H1 (cell line): ENCODE measurements at regions not wholly inside any gene's neighbourhood (a gene's known extent, or its start where the extent isn't known, plus 50 kb on each side); places are given as distances from the start of the nearest gene placed in this dataset.

Experiments
- CTCF ChIA-PET: fragments of 300-600 bp; sonication (Branson Sonifier 250); formaldehyde crosslinking; loops from one replicate; lab custom pipeline; 2021; ENCODE audit not compliant: partially characterized antibody; lab: Charles Lee
- POLR2A ChIA-PET: fragments of 300-600 bp; sonication (Branson Sonifier 250); formaldehyde crosslinking; loops from one replicate; lab custom pipeline; 2021; ENCODE audit warnings: inconsistent platforms; ENCODE audit not compliant: partially characterized antibody; lab: Charles Lee
- DNase-seq, 2 experiments: peaks; one replicate each; pipeline versions ENCODE4 v3.0.0 to v3.0.0-alpha.2; 2010 to 2022; ENCODE audit warnings: low spot score in 2 of 2, low read depth in 1 of 2, mixed read lengths in 1 of 2
- FAIRE-seq: peaks from 2 replicates; lab custom pipeline; 2011; peaks lifted over from hg19 to GRCh38; lab: Jason Lieb, UNC
- H2AFZ ChIP-seq: 2 replicates; pipeline ENCODE4 v1.8.1; 2012; ENCODE audit warnings: low read length, inconsistent platforms
- H2AK5ac ChIP-seq: 2 replicates; pipeline ENCODE4 v1.6.1; 2013; ENCODE audit warnings: low read depth, low read length
- H2BK120ac ChIP-seq: replicated peaks from 2 replicates; pipeline ENCODE3; 2013; ENCODE audit warnings: low read depth, low read length, inconsistent platforms
- H2BK12ac ChIP-seq: 2 replicates; pipeline ENCODE4 v1.6.1; 2013; ENCODE audit warnings: low read depth, low read length
- H2BK15ac ChIP-seq: 2 replicates; pipeline ENCODE4 v1.6.1; 2013; ENCODE audit warnings: low read length
- H2BK20ac ChIP-seq: 2 replicates; pipeline ENCODE4 v1.6.1; 2013; ENCODE audit warnings: low read length
- H2BK5ac ChIP-seq: 2 replicates; pipeline ENCODE4 v1.6.1; 2013; ENCODE audit warnings: low read depth, low read length
- H3K14ac ChIP-seq: 2 replicates; pipeline ENCODE4 v1.6.1; 2013; ENCODE audit warnings: inconsistent platforms; ENCODE audit not compliant: insufficient read length
- H3K18ac ChIP-seq: 2 replicates; pipeline ENCODE4 v1.6.1; 2013; ENCODE audit warnings: low read length; ENCODE audit errors: extremely low read depth
- H3K23ac ChIP-seq: 2 replicates; pipeline ENCODE4 v1.6.1; 2013; ENCODE audit warnings: inconsistent platforms; ENCODE audit not compliant: insufficient read length
- H3K23me2 ChIP-seq: 2 replicates; pipeline ENCODE4 v1.6.1; 2013; ENCODE audit warnings: low read depth, low read length
- H3K27ac ChIP-seq: 2 replicates; pipeline ENCODE4 v1.6.1; 2011; ENCODE audit warnings: low read depth, low read length, inconsistent platforms
- H3K27me3 ChIP-seq, 4 experiments: replicated peaks in 1 of 4; 1 replicate in 1 of 4; 2 replicates in 3 of 4; pipeline versions ENCODE4 v1.6.1 to v1.8.1; 2011 to 2013; ENCODE audit warnings: low read length in 3 of 4, mild to moderate bottlenecking in 3 of 4, inconsistent platforms in 2 of 4, mixed read lengths in 2 of 4, moderate library complexity in 1 of 4; ENCODE audit not compliant: control insufficient read depth in 3 of 4, insufficient read depth in 3 of 4; ENCODE audit errors: extremely low read depth in 1 of 4
- H3K36me3 ChIP-seq, 4 experiments: 2 replicates each; pipeline versions ENCODE4 v1.6.1 to v1.8.1; 2011 to 2013; ENCODE audit warnings: mild to moderate bottlenecking in 4 of 4, low read length in 3 of 4, moderate library complexity in 2 of 4, control low read depth in 1 of 4, inconsistent platforms in 1 of 4; ENCODE audit not compliant: insufficient read depth in 4 of 4, control insufficient read depth in 2 of 4
- H3K4ac ChIP-seq: replicated peaks from 2 replicates; pipeline ENCODE3; 2013; ENCODE audit warnings: low read length, low read depth, mixed read lengths, inconsistent platforms; ENCODE audit not compliant: insufficient read length
- H3K4me1 ChIP-seq, 4 experiments: replicated peaks in 1 of 4; 1 replicate in 1 of 4; 2 replicates in 3 of 4; pipeline versions ENCODE4 v1.6.1 to v1.8.1; 2011 to 2013; ENCODE audit warnings: low read length in 3 of 4, inconsistent platforms in 2 of 4, mixed read lengths in 1 of 4; ENCODE audit not compliant: insufficient read depth in 4 of 4, control insufficient read depth in 3 of 4
- H3K4me2 ChIP-seq, 2 experiments: 2 replicates each; pipeline versions ENCODE4 v1.6.1 to v1.8.1; 2011 to 2013; ENCODE audit warnings: low read depth in 2 of 2, low read length in 2 of 2, control low read depth in 1 of 2, inconsistent platforms in 1 of 2, mild to moderate bottlenecking in 1 of 2; ENCODE audit not compliant: insufficient read depth in 1 of 2
- H3K4me3 ChIP-seq, 4 experiments: fragments of 200-600, 300-600 bp in 1 of 4; sonication (generic), shearing (Covaris generic), sonication (Bioruptor Twin) in 1 of 4; 2 replicates each; pipeline versions ENCODE4 v1.5.1 to v1.8.1; 2011 to 2016; ENCODE audit warnings: low read length in 4 of 4, low read depth in 3 of 4, control low read depth in 2 of 4, inconsistent platforms in 2 of 4, mild to moderate bottlenecking in 2 of 4, mixed read lengths in 1 of 4, moderate library complexity in 1 of 4; ENCODE audit not compliant: insufficient read depth in 2 of 4; ENCODE audit errors: extremely low read depth in 1 of 4
- H3K56ac ChIP-seq: replicated peaks from 2 replicates; pipeline ENCODE3; 2013; ENCODE audit warnings: low read depth, mild to moderate bottlenecking, mixed read lengths, low read length, inconsistent platforms; ENCODE audit not compliant: insufficient read length
- H3K79me1 ChIP-seq: 2 replicates; pipeline ENCODE4 v1.6.1; 2013; ENCODE audit warnings: low read depth, low read length, control low read depth
- H3K79me2 ChIP-seq, 2 experiments: 2 replicates each; pipeline versions ENCODE4 v1.6.1 to v1.8.1; 2012 to 2013; ENCODE audit warnings: low read length in 2 of 2, mild to moderate bottlenecking in 2 of 2, inconsistent platforms in 1 of 2; ENCODE audit not compliant: insufficient read depth in 2 of 2, control insufficient read depth in 1 of 2
- H3K9ac ChIP-seq, 4 experiments: replicated peaks in 1 of 4; 1 replicate in 1 of 4; 2 replicates in 3 of 4; pipeline versions ENCODE4 v1.6.1 to v1.8.1; 2011 to 2013; ENCODE audit warnings: low read depth in 3 of 4, low read length in 3 of 4, control low read depth in 2 of 4, mild to moderate bottlenecking in 2 of 4, moderate library complexity in 2 of 4, inconsistent platforms in 1 of 4; ENCODE audit errors: extremely low read depth in 1 of 4
- H3K9me3 ChIP-seq, 2 experiments: 2 replicates each; pipeline versions ENCODE4 v1.6.1 to v1.8.1; 2012 to 2013; ENCODE audit warnings: mild to moderate bottlenecking in 2 of 2, moderate library complexity in 2 of 2, control low read depth in 1 of 2, inconsistent platforms in 1 of 2, low read depth in 1 of 2, low read length in 1 of 2, mixed read lengths in 1 of 2; ENCODE audit not compliant: insufficient read depth in 2 of 2
- H4K20me1 ChIP-seq, 2 experiments: replicated peaks in 1 of 2; 2 replicates each; pipeline versions ENCODE3 to v1.8.1; 2011 to 2013; ENCODE audit warnings: inconsistent platforms in 2 of 2, low read length in 2 of 2, mild to moderate bottlenecking in 1 of 2; ENCODE audit not compliant: insufficient read depth in 2 of 2, control insufficient read depth in 1 of 2
- H4K5ac ChIP-seq: 2 replicates; pipeline ENCODE4 v1.6.1; 2013; ENCODE audit warnings: low read length, low read depth, mixed read lengths, inconsistent platforms; ENCODE audit not compliant: insufficient read length
- H4K8ac ChIP-seq: 2 replicates; pipeline ENCODE4 v1.8.0; 2013; ENCODE audit warnings: mild to moderate bottlenecking, moderate library complexity, low read length, inconsistent platforms; ENCODE audit not compliant: insufficient read depth; ENCODE audit errors: extremely low read depth
- H4K91ac ChIP-seq: replicated peaks from 2 replicates; pipeline ENCODE3; 2013; ENCODE audit warnings: low read length, mixed read lengths, inconsistent platforms; ENCODE audit not compliant: insufficient read length
- CEBPB ChIP-seq: IDR thresholded peaks from 2 replicates; pipeline ENCODE4 v1.6.1; 2012; ENCODE audit warnings: low read depth, low read length
- JUND ChIP-seq: IDR thresholded peaks from 2 replicates; pipeline ENCODE4 v1.6.1; 2011; ENCODE audit warnings: mild to moderate bottlenecking, improper control_type of control experiment, low read length
- RNF2 ChIP-seq: fragments of 200-900, 300-1000 bp; sonication (generic); IDR thresholded peaks from 2 replicates; pipeline ENCODE4 v1.7.1; 2016; ENCODE audit warnings: borderline replicate concordance, low read depth, mild to moderate bottlenecking, antibody characterized with exemption, low read length; ENCODE audit not compliant: poor library complexity, severe bottlenecking; ENCODE audit errors: missing control alignments
- USF2 ChIP-seq: IDR thresholded peaks from 2 replicates; pipeline ENCODE4 v1.6.1; 2011; ENCODE audit warnings: low read length, improper control_type of control experiment
- WGBS, 2 experiments: shearing (Covaris generic) in 1 of 2; methylation state at CpG; one replicate each; pipeline versions ENCODE4 v1.1.6 to v1.1.7; 2013 to 2015; ENCODE audit warnings: low lambda C conversion rate in 2 of 2, mixed read lengths in 2 of 2, inconsistent platforms in 1 of 2, low coverage in 1 of 2, missing lambda C conversion rate in 1 of 2; ENCODE audit not compliant: insufficient replicate concordance in 2 of 2, insufficient coverage in 1 of 2, insufficient read length in 1 of 2; ENCODE audit errors: extremely low coverage in 1 of 2, missing lambda C conversion rate in 1 of 2; 5-methylcytosine and 5-hydroxymethylcytosine counted together

- H2BK15ac ChIP-seq: no peak overlapping the region
- H3K27ac ChIP-seq: no peak overlapping the region
- H4K8ac ChIP-seq: no peak overlapping the region
- H2BK12ac ChIP-seq: no peak overlapping the region
- TF ChIP-seq USF2 (no peak), RNF2 (no peak), JUND (no peak), CEBPB (no peak)
- H2AFZ ChIP-seq: no peak overlapping the region
- no peak overlapping the region for H3K9ac ChIP-seq
- WGBS, 2 experiments: 86% methylated on average over 1 of the region's 1 CpG; no CpG with 5 or more reads in 1 of the 2 experiments
- H2BK20ac ChIP-seq: no peak overlapping the region
- H2BK5ac ChIP-seq: no peak overlapping the region
- FAIRE-seq: no peak
- no peak overlapping the region for H3K14ac ChIP-seq
- no peak overlapping the region for H2BK120ac ChIP-seq
- no peak overlapping the region for H3K18ac ChIP-seq
- no peak overlapping the region for H3K23ac ChIP-seq
- H3K36me3 ChIP-seq: no peaks in the 10 kb centered on the region
- no peak overlapping the region for H3K4ac ChIP-seq
- H3K4me2 ChIP-seq: no peak overlapping the region
- no peak overlapping the region for H2AK5ac ChIP-seq
- no peaks in the 10 kb centered on the region for H3K79me1 ChIP-seq
- no peak overlapping the region for H4K91ac ChIP-seq
- H3K9me3 ChIP-seq: no peaks in the 10 kb centered on the region
- H3K4me3 ChIP-seq: no peak overlapping the region
- no peaks in the 10 kb centered on the region for H3K23me2 ChIP-seq
- H4K5ac ChIP-seq: no peak overlapping the region
- POLR2A ChIA-PET: no interaction called here
- no peaks in the 10 kb centered on the region for H3K27me3 ChIP-seq
- H3K56ac ChIP-seq: no peak overlapping the region
- no peaks in the 10 kb centered on the region for H3K79me2 ChIP-seq
- CTCF ChIA-PET: interaction anchor here (0.5 kb wide), 1 partner anchor 225 kb away, joined by 3 read pairs; no protein-coding TSS in a partner anchor
- DNase-seq: no peak
- H4K20me1 ChIP-seq: no peaks in the 10 kb centered on the region
- no peaks in the 10 kb centered on the region for H3K4me1 ChIP-seq
Observed at GRCh38 chr4:126221717-126222340, 907.1 kb downstream of the FAT4 start.
